OCI-LY3 (cell line): ENCODE measurements at regions not wholly inside any gene's neighbourhood (a gene's known extent, or its start where the extent isn't known, plus 50 kb on each side); places are given as distances from the start of the nearest gene placed in this dataset.

Experiments used
- EZH2phosphoT487 ChIP-seq: fragments of 200-600 bp; shearing (Covaris generic); IDR thresholded peaks from 2 replicates; pipeline ENCODE4 v1.6.1; 2018; ENCODE audit warnings: antibody characterized with exemption, mixed run types, low read depth
- TF ChIP-seq, protein P1 (sequence below): fragments of 200-600, 300-600 bp; sonication (generic); IDR thresholded peaks from 2 replicates; pipeline ENCODE4 v1.5.1; 2014; ENCODE audit warnings: antibody characterized with exemption, low read length, low read depth

DNA sequence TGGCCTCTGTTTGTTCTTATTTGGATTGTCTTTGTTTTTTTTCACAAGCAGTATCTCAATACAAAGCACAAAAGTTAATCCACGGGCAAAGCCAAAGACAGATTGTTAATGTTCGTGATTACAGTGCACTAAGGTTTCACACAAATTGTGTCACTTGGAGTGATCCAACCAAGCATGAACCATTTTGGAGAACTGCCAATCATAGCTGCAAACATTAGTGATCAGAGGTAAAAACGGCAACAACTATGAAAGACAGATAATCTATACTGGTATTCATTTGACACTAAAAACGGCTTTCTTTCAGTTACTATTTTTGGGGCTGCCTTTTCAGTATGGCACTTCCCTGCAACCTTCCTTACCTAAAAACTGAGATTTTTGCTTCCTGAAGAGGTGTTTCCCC lies 213.1 kb upstream of the GULP1 start:
- TF ChIP-seq, protein P1, sequence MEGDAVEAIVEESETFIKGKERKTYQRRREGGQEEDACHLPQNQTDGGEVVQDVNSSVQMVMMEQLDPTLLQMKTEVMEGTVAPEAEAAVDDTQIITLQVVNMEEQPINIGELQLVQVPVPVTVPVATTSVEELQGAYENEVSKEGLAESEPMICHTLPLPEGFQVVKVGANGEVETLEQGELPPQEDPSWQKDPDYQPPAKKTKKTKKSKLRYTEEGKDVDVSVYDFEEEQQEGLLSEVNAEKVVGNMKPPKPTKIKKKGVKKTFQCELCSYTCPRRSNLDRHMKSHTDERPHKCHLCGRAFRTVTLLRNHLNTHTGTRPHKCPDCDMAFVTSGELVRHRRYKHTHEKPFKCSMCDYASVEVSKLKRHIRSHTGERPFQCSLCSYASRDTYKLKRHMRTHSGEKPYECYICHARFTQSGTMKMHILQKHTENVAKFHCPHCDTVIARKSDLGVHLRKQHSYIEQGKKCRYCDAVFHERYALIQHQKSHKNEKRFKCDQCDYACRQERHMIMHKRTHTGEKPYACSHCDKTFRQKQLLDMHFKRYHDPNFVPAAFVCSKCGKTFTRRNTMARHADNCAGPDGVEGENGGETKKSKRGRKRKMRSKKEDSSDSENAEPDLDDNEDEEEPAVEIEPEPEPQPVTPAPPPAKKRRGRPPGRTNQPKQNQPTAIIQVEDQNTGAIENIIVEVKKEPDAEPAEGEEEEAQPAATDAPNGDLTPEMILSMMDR = no peak
- TF ChIP-seq EZH2phosphoT487 = no peak
